ENCODE measurements at regions not wholly inside any gene's neighbourhood (a gene's known extent, or its start where the extent isn't known, plus 50 kb on each side); places are given as distances from the start of the nearest gene placed in this dataset.

DNA sequence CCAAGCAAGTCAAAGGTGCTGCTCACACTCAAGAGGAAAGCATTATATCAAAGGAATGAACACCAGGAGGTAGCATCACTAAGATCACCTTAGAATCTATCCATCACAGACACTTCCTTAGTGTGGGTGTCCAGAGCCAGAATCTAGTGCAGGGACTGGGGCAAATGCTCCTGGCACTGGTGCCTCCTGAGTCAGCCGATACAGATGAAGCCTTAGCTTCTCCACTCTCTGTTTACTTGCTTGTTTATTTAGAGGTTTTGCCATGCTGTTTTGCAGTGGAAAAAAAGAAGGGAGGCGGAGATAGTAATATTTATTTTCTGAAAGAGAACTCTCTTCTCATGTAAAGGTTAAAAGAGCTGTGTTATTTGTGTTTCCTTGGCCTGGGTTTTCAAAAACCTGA is 303.1 kb downstream of the WDR11 start:
- no peak overlapping the region for H3K4me3 ChIP-seq (ENCODE audit: low read depth, low read length)
- no peak for TF ChIP-seq CTCF (IDR thresholded peaks at IDR 0.05; ENCODE audit: borderline replicate concordance, insufficient read depth, low read depth, low read length)

- H3K4me3 ChIP-seq (ENCODE audit: low read depth, low read length), result no peak overlapping the region
- TF ChIP-seq CTCF (IDR thresholded peaks at IDR 0.05; ENCODE audit: borderline replicate concordance, insufficient read depth, low read depth, low read length), result no peak
Measured at GRCh38 chr10:121154846-121155245, 303.7 kb downstream of the WDR11 start.

DNA sequence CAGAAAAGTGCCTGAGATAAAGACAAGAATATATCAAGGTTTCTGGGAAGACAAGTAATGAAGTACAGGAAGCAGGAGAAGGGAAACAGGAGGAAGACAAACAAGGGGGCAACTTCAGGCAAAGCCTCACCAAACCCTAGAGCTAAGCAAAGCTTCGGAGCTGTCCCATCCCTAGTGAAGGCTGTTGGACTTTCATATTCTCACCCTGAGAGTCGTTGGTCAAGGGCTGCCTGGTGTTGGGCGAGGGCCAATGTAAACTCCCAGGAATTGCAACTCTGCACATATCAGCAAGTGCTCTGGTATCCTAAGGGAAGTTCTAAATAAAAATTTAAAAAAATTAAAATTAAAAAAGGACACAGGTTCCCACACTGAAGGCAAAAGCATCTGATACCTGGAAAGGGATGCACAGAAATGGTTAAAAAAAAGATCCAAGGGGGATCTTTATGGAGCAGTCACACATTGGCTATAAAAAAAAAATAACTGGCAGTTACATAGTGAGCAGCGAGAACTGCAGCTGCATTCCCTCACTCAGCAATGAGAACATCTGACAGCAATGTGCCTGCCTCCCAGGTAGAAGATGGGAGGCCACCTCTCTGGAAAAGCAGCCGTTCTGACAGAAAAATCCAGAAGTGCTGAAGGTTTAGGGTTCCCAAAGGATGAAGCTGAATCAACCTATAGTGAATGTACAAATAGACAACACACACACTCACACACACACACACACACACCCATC is 304.7 kb downstream of the WDR11 start:
- no peak for TF ChIP-seq CTCF (IDR thresholded peaks at IDR 0.05; ENCODE audit: borderline replicate concordance, insufficient read depth, low read depth, low read length)
- no peak overlapping the region for H3K4me3 ChIP-seq (ENCODE audit: low read depth, low read length)

- no peak for TF ChIP-seq CTCF (IDR thresholded peaks at IDR 0.05; ENCODE audit: borderline replicate concordance, insufficient read depth, low read depth, low read length)
- H3K4me3 ChIP-seq (ENCODE audit: low read depth, low read length), result no peak overlapping the region
Measured at GRCh38 chr10:121157998-121158397, 306.8 kb downstream of the WDR11 start.

DNA sequence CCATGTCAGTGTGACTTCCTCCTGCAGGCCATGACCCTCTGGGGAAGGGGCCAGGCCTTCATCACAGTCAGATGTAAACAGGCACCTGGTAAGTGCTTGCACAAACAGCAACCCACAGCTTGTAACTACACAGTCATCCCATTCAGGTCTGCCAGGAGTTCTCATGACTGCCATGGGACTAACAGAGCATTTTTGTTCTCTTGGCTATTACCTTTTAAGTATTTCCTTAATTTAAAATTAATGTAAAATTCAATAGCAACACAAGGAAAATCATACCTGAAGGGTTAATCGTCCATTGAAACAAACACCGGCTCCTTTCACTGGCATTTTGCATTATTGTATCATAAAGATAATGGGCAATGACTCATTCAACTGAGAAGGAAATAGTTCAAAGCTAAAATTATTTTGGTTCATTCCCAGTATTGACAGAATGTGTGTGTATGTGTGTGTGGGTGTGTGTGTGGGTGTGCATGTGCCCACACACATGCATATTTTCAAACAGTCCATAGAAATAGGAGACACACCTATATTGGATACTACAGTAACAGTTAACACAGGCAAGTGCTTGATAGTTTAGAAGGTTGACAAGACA is 307.9 kb downstream of the WDR11 start:
- no peak overlapping the region for H3K4me3 ChIP-seq (ENCODE audit: low read depth, low read length)
- no peak for TF ChIP-seq CTCF (IDR thresholded peaks at IDR 0.05; ENCODE audit: borderline replicate concordance, insufficient read depth, low read depth, low read length)

DNA sequence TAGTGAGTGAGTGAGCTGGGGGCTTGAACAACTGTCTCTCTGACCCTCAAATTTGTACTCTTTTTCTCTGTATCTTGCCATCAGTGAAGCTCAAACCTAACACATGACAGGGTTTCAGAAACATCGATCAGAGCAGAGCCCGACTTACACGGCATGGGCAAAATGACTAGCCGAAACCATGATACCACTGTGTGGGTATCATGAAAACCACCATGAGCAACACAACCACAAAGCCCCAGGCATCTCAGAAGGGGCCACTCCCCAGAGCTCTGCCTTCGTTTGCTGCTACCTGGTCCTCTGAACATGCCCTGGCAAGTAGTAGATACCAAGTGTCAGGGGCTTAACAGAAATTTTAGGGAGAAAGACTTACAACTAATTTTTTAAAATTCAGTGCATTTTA is 308.5 kb downstream of the WDR11 start:
- TF ChIP-seq CTCF (IDR thresholded peaks at IDR 0.05; ENCODE audit: borderline replicate concordance, insufficient read depth, low read depth, low read length), result no peak
- H3K4me3 ChIP-seq (ENCODE audit: low read depth, low read length), result no peak overlapping the region

- no peak for TF ChIP-seq CTCF (IDR thresholded peaks at IDR 0.05; ENCODE audit: borderline replicate concordance, insufficient read depth, low read depth, low read length)
- H3K4me3 ChIP-seq (ENCODE audit: low read depth, low read length), result no peak overlapping the region
Measured at GRCh38 chr10:121165276-121165675, 314.1 kb downstream of the WDR11 start.
